CD8-positive, alpha-beta memory T cell (primary cell): ENCODE measurements at regions not wholly inside any gene's neighbourhood (a gene's known extent, or its start where the extent isn't known, plus 50 kb on each side); places are given as distances from the start of the nearest gene placed in this dataset.

Experiments
- CTCF ChIA-PET: fragments of 350-600 bp; sonication (Branson Sonifier 250); formaldehyde crosslinking; loops from one replicate; lab custom pipeline; 2021; ENCODE audit warnings: antibody characterized with exemption; lab: Charles Lee
- POLR2A ChIA-PET: fragments of 350-600 bp; sonication (Branson Sonifier 250); formaldehyde crosslinking; loops from one replicate; lab custom pipeline; 2021; ENCODE audit warnings: antibody characterized with exemption; lab: Charles Lee
- DNase-seq, 5 donors: peaks; one replicate each; pipeline versions ENCODE4 v3.0.0 to v3.0.0-alpha.2; 2020 to 2022; ENCODE audit warnings: mixed read lengths in 1 of 5
- H3K27ac ChIP-seq: one replicate; pipeline ENCODE4 v1.7.0; 2013; ENCODE audit warnings: low read depth, mild to moderate bottlenecking, low read length, moderate library complexity
- H3K27me3 ChIP-seq: 2 replicates; pipeline ENCODE4 v1.7.0; 2013; ENCODE audit warnings: low read length, mild to moderate bottlenecking; ENCODE audit not compliant: insufficient read depth, poor library complexity, severe bottlenecking
- H3K36me3 ChIP-seq: 2 replicates; pipeline ENCODE4 v1.7.0; 2013; ENCODE audit warnings: mild to moderate bottlenecking, low read length, moderate library complexity; ENCODE audit not compliant: insufficient read depth
- H3K4me1 ChIP-seq: 2 replicates; pipeline ENCODE4 v1.7.0; 2013; ENCODE audit warnings: mild to moderate bottlenecking, low read length, moderate library complexity; ENCODE audit not compliant: insufficient read depth
- H3K4me3 ChIP-seq: 2 replicates; pipeline ENCODE4 v1.7.0; 2013; ENCODE audit warnings: mild to moderate bottlenecking, low read length
- H3K9me3 ChIP-seq: 2 replicates; pipeline ENCODE4 v1.7.0; 2013; ENCODE audit warnings: mild to moderate bottlenecking, low read length
- H3K27ac Mint-ChIP-seq, 8 donors: one replicate each; pipeline ENCODE4 v1.8.0; 2020 to 2021; ENCODE audit warnings: mixed read lengths in 8 of 8, mild to moderate bottlenecking in 6 of 8, inconsistent platforms in 3 of 8, moderate library complexity in 3 of 8
- H3K27me3 Mint-ChIP-seq, 2 donors: one replicate each; pipeline ENCODE4 v1.8.0; 2020 to 2021; ENCODE audit warnings: mixed read lengths in 2 of 2, mild to moderate bottlenecking in 1 of 2, moderate library complexity in 1 of 2
- H3K36me3 Mint-ChIP-seq, 3 donors: one replicate each; pipeline ENCODE4 v1.8.0; 2020 to 2021; ENCODE audit warnings: mixed read lengths in 3 of 3, inconsistent platforms in 1 of 3, mild to moderate bottlenecking in 1 of 3
- H3K4me1 Mint-ChIP-seq, 3 donors: one replicate each; pipeline ENCODE4 v1.8.0; 2020 to 2021; ENCODE audit warnings: mixed read lengths in 3 of 3, inconsistent platforms in 1 of 3, mild to moderate bottlenecking in 1 of 3
- H3K4me3 Mint-ChIP-seq, 7 donors: one replicate each; pipeline ENCODE4 v1.8.0; 2020 to 2021; ENCODE audit warnings: mixed read lengths in 7 of 7, mild to moderate bottlenecking in 6 of 7, moderate library complexity in 4 of 7, inconsistent platforms in 2 of 7
- H3K9me3 Mint-ChIP-seq, 5 donors: one replicate each; pipeline ENCODE4 v1.8.0; 2020 to 2022; ENCODE audit warnings: mixed read lengths in 5 of 5, mild to moderate bottlenecking in 3 of 5, moderate library complexity in 2 of 5, inconsistent platforms in 1 of 5

GRCh38 chr1:29511436-29511835, 275.1 kb downstream of the PTPRU start:
- Mint-ChIP-seq H3K4me3 (no peak overlapping the region), H3K9me3 (peaks cover 0 to 8% (median 0%) of the 10 kb centered on the region in 5 donors), H3K4me1 (no peaks in the 10 kb centered on the region), H3K27me3 (peaks cover 6 to 21% of the 10 kb centered on the region in 2 donors), H3K36me3 (no peaks in the 10 kb centered on the region), H3K27ac (no peak overlapping the region)
- H3K9me3 ChIP-seq: no peaks in the 10 kb centered on the region
- H3K27me3 ChIP-seq: no peaks in the 10 kb centered on the region
- H3K27ac ChIP-seq: no peak overlapping the region
- no peak for DNase-seq
- no peaks in the 10 kb centered on the region for H3K4me1 ChIP-seq
- ChIA-PET POLR2A (no interaction called here), CTCF (no interaction called here)
- no peak overlapping the region for H3K4me3 ChIP-seq
- H3K36me3 ChIP-seq: no peaks in the 10 kb centered on the region

GRCh38 chr1:29508458-29509107, 272.3 kb downstream of the PTPRU start:
- H3K27ac ChIP-seq: no peak overlapping the region
- POLR2A ChIA-PET: no interaction called here
- no peaks in the 10 kb centered on the region for H3K36me3 Mint-ChIP-seq
- DNase-seq: peak in 1 of 5 donors; percentile 1
- no peaks in the 10 kb centered on the region for H3K27me3 ChIP-seq
- H3K9me3 Mint-ChIP-seq: peaks cover 0 to 8% (median 0%) of the 10 kb centered on the region in 5 donors
- H3K27ac Mint-ChIP-seq: no peak overlapping the region
- no peaks in the 10 kb centered on the region for H3K9me3 ChIP-seq
- H3K4me3 Mint-ChIP-seq: no peak overlapping the region
- H3K4me1 ChIP-seq: no peaks in the 10 kb centered on the region
- no peaks in the 10 kb centered on the region for H3K36me3 ChIP-seq
- H3K4me1 Mint-ChIP-seq: no peaks in the 10 kb centered on the region
- peaks cover 17 to 34% of the 10 kb centered on the region in 2 donors for H3K27me3 Mint-ChIP-seq
- no peak overlapping the region for H3K4me3 ChIP-seq
- CTCF ChIA-PET: no interaction called here

- peak in 1 of 5 donors; percentile 21 for DNase-seq
- Histone ChIP-seq H3K4me1 (no peaks in the 10 kb centered on the region), H3K27ac (no peak overlapping the region), H3K9me3 (no peaks in the 10 kb centered on the region), H3K36me3 (no peaks in the 10 kb centered on the region), H3K4me3 (no peak overlapping the region), H3K27me3 (no peaks in the 10 kb centered on the region)
- ChIA-PET POLR2A (no interaction called here), CTCF (no interaction called here)
- H3K27me3 Mint-ChIP-seq: peaks cover 19 to 42% of the 10 kb centered on the region in 2 donors
- no peak overlapping the region for H3K4me3 Mint-ChIP-seq
- no peak overlapping the region for H3K27ac Mint-ChIP-seq
- H3K36me3 Mint-ChIP-seq: no peaks in the 10 kb centered on the region
- no peaks in the 10 kb centered on the region for H3K4me1 Mint-ChIP-seq
- H3K9me3 Mint-ChIP-seq: peaks cover 0 to 2% (median 0%) of the 10 kb centered on the region in 5 donors
Measured at GRCh38 chr1:29506678-29507225, 270.4 kb downstream of the PTPRU start.

GRCh38 chr1:29505532-29506220, 269.4 kb downstream of the PTPRU start:
- Mint-ChIP-seq H3K36me3 (no peaks in the 10 kb centered on the region), H3K9me3 (no peaks in the 10 kb centered on the region), H3K4me1 (no peaks in the 10 kb centered on the region), H3K27me3 (peaks cover 21 to 53% of the 10 kb centered on the region in 2 donors), H3K27ac (no peak overlapping the region), H3K4me3 (no peak overlapping the region)
- ChIA-PET POLR2A (no interaction called here), CTCF (no interaction called here)
- H3K4me1 ChIP-seq: no peaks in the 10 kb centered on the region
- DNase-seq: peak in 1 of 5 donors; percentile 38
- H3K9me3 ChIP-seq: no peaks in the 10 kb centered on the region
- no peak overlapping the region for H3K4me3 ChIP-seq
- no peaks in the 10 kb centered on the region for H3K27me3 ChIP-seq
- H3K27ac ChIP-seq: no peak overlapping the region
- no peaks in the 10 kb centered on the region for H3K36me3 ChIP-seq

- no peaks in the 10 kb centered on the region for H3K4me1 Mint-ChIP-seq
- peaks cover 21 to 58% of the 10 kb centered on the region in 2 donors for H3K27me3 Mint-ChIP-seq
- no peaks in the 10 kb centered on the region for H3K9me3 Mint-ChIP-seq
- Histone ChIP-seq H3K27ac (no peak overlapping the region), H3K9me3 (no peaks in the 10 kb centered on the region), H3K27me3 (no peaks in the 10 kb centered on the region), H3K4me1 (no peaks in the 10 kb centered on the region), H3K4me3 (no peak overlapping the region), H3K36me3 (no peaks in the 10 kb centered on the region)
- peak overlapping the region in 1 of 8 donors; percentile 47 for H3K27ac Mint-ChIP-seq
- ChIA-PET POLR2A (no interaction called here), CTCF (no interaction called here)
- DNase-seq: peak in 1 of 5 donors; percentile 23
- H3K4me3 Mint-ChIP-seq: no peak overlapping the region
- H3K36me3 Mint-ChIP-seq: no peaks in the 10 kb centered on the region
Measured at GRCh38 chr1:29504709-29505410, 268.5 kb downstream of the PTPRU start.

- Mint-ChIP-seq H3K9me3 (peaks cover 0 to 1% (median 0%) of the 10 kb centered on the region in 5 donors), H3K4me1 (no peaks in the 10 kb centered on the region), H3K27ac (no peak overlapping the region), H3K27me3 (peaks cover 19 to 61% of the 10 kb centered on the region in 2 donors), H3K36me3 (no peaks in the 10 kb centered on the region), H3K4me3 (no peak overlapping the region)
- no peak overlapping the region for H3K27ac ChIP-seq
- H3K4me1 ChIP-seq: no peaks in the 10 kb centered on the region
- ChIA-PET POLR2A (no interaction called here), CTCF (no interaction called here)
- H3K4me3 ChIP-seq: no peak overlapping the region
- DNase-seq: no peak
- no peaks in the 10 kb centered on the region for H3K27me3 ChIP-seq
- no peaks in the 10 kb centered on the region for H3K36me3 ChIP-seq
- no peaks in the 10 kb centered on the region for H3K9me3 ChIP-seq
Measured at GRCh38 chr1:29504196-29504595, 267.9 kb downstream of the PTPRU start.

GRCh38 chr1:29502911-29503840, 266.9 kb downstream of the PTPRU start:
- Histone ChIP-seq H3K27me3 (no peaks in the 10 kb centered on the region), H3K9me3 (no peaks in the 10 kb centered on the region), H3K27ac (no peak overlapping the region), H3K4me3 (no peak overlapping the region), H3K36me3 (no peaks in the 10 kb centered on the region), H3K4me1 (no peaks in the 10 kb centered on the region)
- Mint-ChIP-seq H3K4me3 (no peak overlapping the region), H3K36me3 (no peaks in the 10 kb centered on the region), H3K27ac (no peak overlapping the region), H3K4me1 (no peaks in the 10 kb centered on the region), H3K9me3 (peaks cover 0 to 1% (median 0%) of the 10 kb centered on the region in 5 donors), H3K27me3 (peaks cover 20 to 69% of the 10 kb centered on the region in 2 donors)
- DNase-seq: peak in 1 of 5 donors; percentile 35
- ChIA-PET CTCF (no interaction called here), POLR2A (no interaction called here)
